Neuronal stem cell (in vitro differentiated cells): ENCODE measurements at regions not wholly inside any gene's neighbourhood (a gene's known extent, or its start where the extent isn't known, plus 50 kb on each side); places are given as distances from the start of the nearest gene placed in this dataset.
"Not testable (repeated sequence)": the region's sequence is repeated elsewhere in the genome, so short reads cannot be mapped to it uniquely, and the experiment has no call there.

Experiments used
- DNase-seq: peaks from one replicate; pipeline ENCODE4 v3.0.0-alpha.2; 2013; ENCODE audit warnings: low spot score
- H2AFZ ChIP-seq: one replicate; pipeline ENCODE4 v1.6.1; 2013; ENCODE audit warnings: mild to moderate bottlenecking, low read length, inconsistent platforms
- H2AK5ac ChIP-seq: 2 replicates; pipeline ENCODE4 v1.6.1; 2013; ENCODE audit warnings: low read depth, mild to moderate bottlenecking, inconsistent platforms, low read length, moderate library complexity, mixed read lengths
- H2BK120ac ChIP-seq: 2 replicates; pipeline ENCODE4 v1.6.1; 2013; ENCODE audit warnings: low read depth, mild to moderate bottlenecking, inconsistent platforms, low read length, moderate library complexity, mixed read lengths
- H2BK12ac ChIP-seq: one replicate; pipeline ENCODE4 v1.6.1; 2013; ENCODE audit warnings: low read length, inconsistent platforms
- H2BK15ac ChIP-seq: 2 replicates; pipeline ENCODE4 v1.6.1; 2013; ENCODE audit warnings: mild to moderate bottlenecking, low read length, inconsistent platforms, mixed read lengths
- H2BK5ac ChIP-seq: one replicate; pipeline ENCODE4 v1.6.1; 2013; ENCODE audit warnings: inconsistent platforms, mild to moderate bottlenecking, low read length, moderate library complexity
- H3K14ac ChIP-seq: one replicate; pipeline ENCODE4 v1.6.1; 2013; ENCODE audit warnings: low read length, inconsistent platforms
- H3K18ac ChIP-seq: 2 replicates; pipeline ENCODE4 v1.6.1; 2013; ENCODE audit warnings: low read length, inconsistent platforms
- H3K23ac ChIP-seq: 2 replicates; pipeline ENCODE4 v1.6.1; 2013; ENCODE audit warnings: low read depth, mild to moderate bottlenecking, mixed read lengths, low read length, inconsistent platforms; ENCODE audit not compliant: poor library complexity
- H3K27ac ChIP-seq: replicated peaks from 3 replicates; pipeline ENCODE4 v1.5.1; 2013; ENCODE audit warnings: low read length, inconsistent platforms
- H3K27me3 ChIP-seq, 3 experiments: 2 replicates each; pipeline ENCODE4 v1.6.1; 2013; ENCODE audit warnings: low read length in 3 of 3, mild to moderate bottlenecking in 2 of 3, inconsistent platforms in 1 of 3, low read depth in 1 of 3, mixed read lengths in 1 of 3, moderate library complexity in 1 of 3; ENCODE audit not compliant: control insufficient read depth in 3 of 3, insufficient read depth in 3 of 3
- H3K36me3 ChIP-seq, 2 donors: replicated peaks in 1 of 2; 2 replicates each; pipeline ENCODE4 v1.6.1; 2013; ENCODE audit warnings: low read length in 2 of 2; ENCODE audit not compliant: control insufficient read depth in 2 of 2, insufficient read depth in 2 of 2
- H3K4ac ChIP-seq: 2 replicates; pipeline ENCODE4 v1.6.1; 2013; ENCODE audit warnings: inconsistent platforms, mild to moderate bottlenecking, low read length, moderate library complexity
- H3K4me1 ChIP-seq, 2 donors: 1 replicate in 1 of 2; 2 replicates in 1 of 2; pipeline ENCODE4 v1.6.1; 2013; ENCODE audit warnings: low read length in 2 of 2, low read depth in 1 of 2; ENCODE audit not compliant: control insufficient read depth in 2 of 2, insufficient read depth in 1 of 2
- H3K4me2 ChIP-seq: one replicate; pipeline ENCODE4 v1.6.1; 2013; ENCODE audit warnings: mild to moderate bottlenecking, low read length, inconsistent platforms; ENCODE audit not compliant: insufficient read depth, poor library complexity, severe bottlenecking
- H3K4me3 ChIP-seq, 2 donors: 2 replicates each; pipeline ENCODE4 v1.5.1; 2013; ENCODE audit warnings: low read length in 2 of 2, mild to moderate bottlenecking in 2 of 2, inconsistent platforms in 1 of 2, moderate library complexity in 1 of 2
- H3K79me1 ChIP-seq: one replicate; pipeline ENCODE4 v1.6.1; 2013; ENCODE audit warnings: low read depth, mild to moderate bottlenecking, inconsistent platforms, low read length, moderate library complexity
- H3K9ac ChIP-seq: one replicate; pipeline ENCODE4 v1.6.1; 2013; ENCODE audit warnings: mild to moderate bottlenecking, low read depth, low read length, inconsistent platforms; ENCODE audit not compliant: poor library complexity
- H3K9me3 ChIP-seq, 2 donors: replicated peaks in 1 of 2; 2 replicates each; pipeline versions ENCODE3 to v1.6.1; 2013; ENCODE audit warnings: low read length in 2 of 2, mild to moderate bottlenecking in 2 of 2, inconsistent platforms in 1 of 2, low read depth in 1 of 2, mixed read lengths in 1 of 2, moderate library complexity in 1 of 2; ENCODE audit not compliant: control insufficient read depth in 2 of 2, insufficient read depth in 1 of 2
- H4K8ac ChIP-seq: one replicate; pipeline ENCODE4 v1.6.1; 2013; ENCODE audit warnings: low read depth, mild to moderate bottlenecking, inconsistent platforms, low read length, moderate library complexity
- H4K91ac ChIP-seq: one replicate; pipeline ENCODE4 v1.6.1; 2013; ENCODE audit warnings: low read length, low read depth, mild to moderate bottlenecking, inconsistent platforms; ENCODE audit not compliant: poor library complexity
- WGBS, 2 donors: extraction: QIAGEN DNeasy Blood & Tissue Kit; methylation state at CpG; one replicate each; pipeline ENCODE4 v1.1.7; 2013; ENCODE audit warnings: missing lambda C conversion rate in 2 of 2, mixed read lengths in 1 of 2; ENCODE audit not compliant: insufficient read length in 2 of 2, insufficient replicate concordance in 1 of 2; ENCODE audit errors: extremely low coverage in 2 of 2; 5-methylcytosine and 5-hydroxymethylcytosine counted together

- H2AFZ ChIP-seq, H3K27me3 ChIP-seq, H2BK12ac ChIP-seq, DNase-seq, H3K18ac ChIP-seq, H3K4me3 ChIP-seq, H3K27ac ChIP-seq, H3K4me2 ChIP-seq, H3K9ac ChIP-seq, H3K79me1 ChIP-seq, H3K4ac ChIP-seq, H2BK120ac ChIP-seq, H4K8ac ChIP-seq, H3K23ac ChIP-seq, H4K91ac ChIP-seq, H2AK5ac ChIP-seq, H2BK5ac ChIP-seq, H2BK15ac ChIP-seq, H3K4me1 ChIP-seq, H3K36me3 ChIP-seq, H3K14ac ChIP-seq: not testable (repeated sequence)
- no CpG with 5 or more reads among the region's 20 CpGs for WGBS, 2 donors
- H3K9me3 ChIP-seq: peaks cover 0 to 19% of the 10 kb centered on the region in 2 donors
Measured at GRCh38 chr14:105917136-105917932, 391.0 kb downstream of the TMEM121 start.

GRCh38 chr14:105917933-105918436 is 391.6 kb downstream of the TMEM121 start:
- H3K4me2 ChIP-seq: no peak overlapping the region
- WGBS, 2 donors: no CpG with 5 or more reads among the region's 10 CpGs
- H3K14ac ChIP-seq: no peak overlapping the region
- no peak overlapping the region for H2BK5ac ChIP-seq
- H3K79me1 ChIP-seq: peaks cover 2% of the 10 kb centered on the region
- no peaks in the 10 kb centered on the region for H3K27me3 ChIP-seq
- no peak for DNase-seq
- no peaks in the 10 kb centered on the region for H3K36me3 ChIP-seq
- no peaks in the 10 kb centered on the region for H3K4me1 ChIP-seq
- no peak overlapping the region for H2AK5ac ChIP-seq
- no peak overlapping the region for H2BK12ac ChIP-seq
- H4K91ac ChIP-seq: no peak overlapping the region
- H3K4ac ChIP-seq: no peak overlapping the region
- H3K9me3 ChIP-seq: peaks cover 0 to 15% of the 10 kb centered on the region in 2 donors
- no peak overlapping the region for H3K4me3 ChIP-seq
- no peak overlapping the region for H3K27ac ChIP-seq
- no peak overlapping the region for H2AFZ ChIP-seq
- no peak overlapping the region for H3K18ac ChIP-seq
- no peak overlapping the region for H3K23ac ChIP-seq
- peak overlapping the region; percentile 65 for H4K8ac ChIP-seq
- H2BK120ac ChIP-seq: no peak overlapping the region
- H3K9ac ChIP-seq: no peak overlapping the region
- no peak overlapping the region for H2BK15ac ChIP-seq

- Histone ChIP-seq H2BK5ac (no peak overlapping the region), H3K14ac (no peak overlapping the region), H3K79me1 (peaks cover 2% of the 10 kb centered on the region), H3K27me3 (no peaks in the 10 kb centered on the region), H3K36me3 (no peaks in the 10 kb centered on the region), H2AFZ (no peak overlapping the region), H3K4ac (no peak overlapping the region), H3K4me1 (no peaks in the 10 kb centered on the region), H3K23ac (no peak overlapping the region), H2BK15ac (no peak overlapping the region), H2BK120ac (no peak overlapping the region), H3K4me2 (no peak overlapping the region), H3K9ac (no peak overlapping the region), H2BK12ac (no peak overlapping the region), H3K27ac (no peak overlapping the region), H4K91ac (no peak overlapping the region), H3K9me3 (peaks cover 0 to 11% of the 10 kb centered on the region in 2 donors), H4K8ac (no peak overlapping the region), H2AK5ac (no peak overlapping the region), H3K18ac (no peak overlapping the region), H3K4me3 (no peak overlapping the region)
- WGBS, 2 donors: no CpG with 5 or more reads among the region's 17 CpGs
- DNase-seq: no peak
Measured at GRCh38 chr14:105918496-105919262, 392.3 kb downstream of the TMEM121 start.
